GM06990 (cell line): ENCODE measurements at regions not wholly inside any gene's neighbourhood (a gene's known extent, or its start where the extent isn't known, plus 50 kb on each side); places are given as distances from the start of the nearest gene placed in this dataset.

ENCODE experiments used
- DNase-seq: peaks from one replicate; pipeline ENCODE4 v3.0.0-alpha.2; 2011; ENCODE audit not compliant: insufficient read length; ENCODE audit errors: extremely low read depth
- H3K27me3 ChIP-seq: replicated peaks from 2 replicates; pipeline ENCODE4 v1.6.0; 2011; ENCODE audit warnings: low read length; ENCODE audit not compliant: control insufficient read depth, insufficient read depth
- H3K36me3 ChIP-seq: 2 replicates; pipeline ENCODE4 v1.5.1; 2011; ENCODE audit warnings: low read length; ENCODE audit not compliant: control insufficient read depth, insufficient read depth
- H3K4me3 ChIP-seq: replicated peaks from 2 replicates; pipeline ENCODE4 v1.5.1; 2011; ENCODE audit warnings: low read depth, mild to moderate bottlenecking, control low read depth, low read length
- CTCF ChIP-seq: IDR thresholded peaks from 2 replicates; pipeline ENCODE4 v1.5.1; 2011; ENCODE audit warnings: low read length, control low read depth, mild to moderate bottlenecking, inconsistent platforms; ENCODE audit not compliant: insufficient read depth, poor library complexity, severe bottlenecking

- no peak for TF ChIP-seq CTCF
- H3K4me3 ChIP-seq, result no peak overlapping the region
- no peaks in the 10 kb centered on the region for H3K36me3 ChIP-seq
- H3K27me3 ChIP-seq, result no peaks in the 10 kb centered on the region
- DNase-seq, result no peak
These were observed 141.1 kb upstream of the CITED2 start for GRCh38 chr6:139515511-139515910.

- Histone ChIP-seq H3K4me3 (no peak overlapping the region), H3K36me3 (no peaks in the 10 kb centered on the region), H3K27me3 (no peaks in the 10 kb centered on the region)
- DNase-seq, result no peak
- TF ChIP-seq CTCF, result no peak
These were observed 140.4 kb upstream of the CITED2 start for GRCh38 chr6:139514819-139515218.

- Histone ChIP-seq H3K27me3 (no peaks in the 10 kb centered on the region), H3K36me3 (no peaks in the 10 kb centered on the region), H3K4me3 (no peak overlapping the region)
- TF ChIP-seq CTCF, result no peak
- DNase-seq, result no peak
These were observed 135.8 kb upstream of the CITED2 start for GRCh38 chr6:139510040-139510790.

GRCh38 chr6:139509167-139509566, 134.7 kb upstream of the CITED2 start:
- DNase-seq, result no peak
- Histone ChIP-seq H3K4me3 (no peak overlapping the region), H3K36me3 (no peaks in the 10 kb centered on the region), H3K27me3 (no peaks in the 10 kb centered on the region)
- TF ChIP-seq CTCF, result no peak

- Histone ChIP-seq H3K27me3 (no peaks in the 10 kb centered on the region), H3K4me3 (no peak overlapping the region), H3K36me3 (no peaks in the 10 kb centered on the region)
- TF ChIP-seq CTCF, result no peak
- no peak for DNase-seq
These were observed 134.1 kb upstream of the CITED2 start for GRCh38 chr6:139508576-139508975.

GRCh38 chr6:139508023-139508422, 133.6 kb upstream of the CITED2 start:
- no peak overlapping the region for H3K4me3 ChIP-seq
- H3K27me3 ChIP-seq, result no peaks in the 10 kb centered on the region
- DNase-seq, result no peak
- no peaks in the 10 kb centered on the region for H3K36me3 ChIP-seq
- no peak for TF ChIP-seq CTCF
